SK-N-SH treated with all-trans-retinoic acid at 6 μM for 48 hours (cell line): ENCODE measurements at regions not wholly inside any gene's neighbourhood (a gene's known extent, or its start where the extent isn't known, plus 50 kb on each side); places are given as distances from the start of the nearest gene placed in this dataset.

Source experiments
- ATAC-seq: fragments of 200-7000 bp; cut with Tn5 transposase; 3 replicates; pipeline ENCODE4 v1.9.1; 2020; ENCODE audit warnings: mild to moderate bottlenecking, moderate library complexity
- ARNTL ChIP-seq: fragments of 450-650 bp; formaldehyde crosslinking; IDR thresholded peaks from 2 replicates; pipeline ENCODE4 v1.5.0; 2020; ENCODE audit warnings: low read depth, mild to moderate bottlenecking, moderate library complexity, borderline replicate concordance
- BACH2 ChIP-seq: fragments of 250-450 bp; sonication (Bioruptor Pico); IDR thresholded peaks from 2 replicates; pipeline ENCODE4 v1.9.0; 2021; ENCODE audit warnings: mild to moderate bottlenecking, borderline replicate concordance
- CREB5 ChIP-seq: fragments of 250-450 bp; sonication (Bioruptor Pico); IDR thresholded peaks from 2 replicates; pipeline ENCODE4 v1.5.1; 2020; ENCODE audit warnings: low read depth, mild to moderate bottlenecking, moderate library complexity
- CSDC2 ChIP-seq: fragments of 250-450 bp; sonication (Bioruptor Pico); IDR thresholded peaks from 2 replicates; pipeline ENCODE4 v1.5.0; 2020; ENCODE audit warnings: mild to moderate bottlenecking, moderate library complexity
- ESRRG ChIP-seq: fragments of 250-450 bp; sonication (Bioruptor Pico); IDR thresholded peaks from 2 replicates; pipeline ENCODE4 v1.6.1; 2021; ENCODE audit warnings: mild to moderate bottlenecking
- GLIS3 ChIP-seq: fragments of 250-450 bp; sonication (Bioruptor Pico); IDR thresholded peaks from 2 replicates; pipeline ENCODE4 v1.5.0; 2020; ENCODE audit warnings: mild to moderate bottlenecking, moderate library complexity
- OSR1 ChIP-seq: fragments of 250-450 bp; sonication (Bioruptor Pico); IDR thresholded peaks from 2 replicates; pipeline ENCODE4 v1.8.0; 2022; ENCODE audit warnings: moderate library complexity, mild to moderate bottlenecking, inconsistent platforms
- POU6F1 ChIP-seq: fragments of 250-450 bp; sonication (Bioruptor Pico); IDR thresholded peaks from 2 replicates; pipeline ENCODE4 v1.8.0; 2021; ENCODE audit warnings: low read depth, mild to moderate bottlenecking, moderate library complexity, borderline replicate concordance
- PPARA ChIP-seq: fragments of 250-450 bp; sonication (Bioruptor Pico); IDR thresholded peaks from 2 replicates; pipeline ENCODE4 v1.5.0; 2020; ENCODE audit warnings: mild to moderate bottlenecking, borderline replicate concordance
- RARB ChIP-seq: fragments of 250-450 bp; sonication (Bioruptor Pico); IDR thresholded peaks from 2 replicates; pipeline ENCODE4 v1.8.0; 2021; ENCODE audit warnings: mild to moderate bottlenecking, moderate library complexity
- SNAI2 ChIP-seq: fragments of 250-450 bp; sonication (Bioruptor Pico); IDR thresholded peaks from 2 replicates; pipeline ENCODE4 v1.5.0; 2020; ENCODE audit warnings: mild to moderate bottlenecking, moderate library complexity
- TCF4 ChIP-seq: fragments of 250-450 bp; sonication (Bioruptor Pico); IDR thresholded peaks from 2 replicates; pipeline ENCODE4 v1.8.0; 2021; ENCODE audit warnings: mild to moderate bottlenecking, moderate library complexity, borderline replicate concordance
- TOX ChIP-seq: fragments of 250-450 bp; sonication (Bioruptor Pico); IDR thresholded peaks from 2 replicates; pipeline ENCODE4 v1.8.0; 2021; ENCODE audit warnings: mild to moderate bottlenecking, moderate library complexity, borderline replicate concordance
- TSHZ2 ChIP-seq: fragments of 250-450 bp; sonication (Bioruptor Pico); IDR thresholded peaks from 2 replicates; pipeline ENCODE4 v1.5.0; 2020; ENCODE audit warnings: mild to moderate bottlenecking, moderate library complexity
- ZC3H10 ChIP-seq: fragments of 250-450 bp; sonication (Bioruptor Pico); IDR thresholded peaks from 2 replicates; pipeline ENCODE4 v1.5.1; 2021; ENCODE audit warnings: mild to moderate bottlenecking, moderate library complexity
- ZFP3 ChIP-seq: fragments of 250-450 bp; sonication (Bioruptor Pico); IDR thresholded peaks from 2 replicates; pipeline ENCODE4 v1.5.0; 2020; ENCODE audit warnings: mild to moderate bottlenecking, moderate library complexity
- ZFP30 ChIP-seq: fragments of 450-650 bp; formaldehyde crosslinking; IDR thresholded peaks from 2 replicates; pipeline ENCODE4 v1.5.0; 2022; ENCODE audit warnings: mild to moderate bottlenecking, moderate library complexity
- ZNF565 ChIP-seq: fragments of 450-650 bp; formaldehyde crosslinking; conservative IDR thresholded peaks from 2 replicates; pipeline ENCODE4 v1.5.0; 2020; ENCODE audit warnings: low read depth, mild to moderate bottlenecking, moderate library complexity
- ZNF70 ChIP-seq: fragments of 450-650 bp; formaldehyde crosslinking; IDR thresholded peaks from 2 replicates; pipeline ENCODE4 v1.5.0; 2020; ENCODE audit warnings: mild to moderate bottlenecking, moderate library complexity
- ZNF8 ChIP-seq: fragments of 450-650 bp; formaldehyde crosslinking; IDR thresholded peaks from 2 replicates; pipeline ENCODE4 v1.5.0; 2020; ENCODE audit warnings: mild to moderate bottlenecking, moderate library complexity

GRCh38 chr16:79533292-79533691, 67.2 kb downstream of the MAF start (continued):
- TF ChIP-seq ZNF565 (CRISPR knock-in tag) = no peak
- no peak for TF ChIP-seq TOX (CRISPR knock-in tag)
- no peak for TF ChIP-seq BACH2

GRCh38 chr16:79532785-79533184, 67.8 kb downstream of the MAF start:
- no peak for TF ChIP-seq RARB (CRISPR knock-in tag)
- no peak for TF ChIP-seq CSDC2 (CRISPR knock-in tag)
- no peak for TF ChIP-seq SNAI2 (CRISPR knock-in tag)
- TF ChIP-seq ZFP30 (CRISPR knock-in tag) = no peak
- TF ChIP-seq ZC3H10 (CRISPR knock-in tag) = no peak
- no peak for TF ChIP-seq POU6F1
- TF ChIP-seq ZNF8 = no peak
- no peak for TF ChIP-seq ARNTL
- TF ChIP-seq ZNF70 (CRISPR knock-in tag) = no peak
- TF ChIP-seq ZNF565 (CRISPR knock-in tag) = no peak
- TF ChIP-seq ESRRG (CRISPR knock-in tag) = no peak
- no peak for TF ChIP-seq TCF4 (CRISPR knock-in tag)
- no peak for TF ChIP-seq ZFP3 (CRISPR knock-in tag)
- no peak for TF ChIP-seq OSR1 (CRISPR knock-in tag)
- no peak for ATAC-seq

GRCh38 chr16:79532273-79532672, 68.3 kb downstream of the MAF start:
- no peak for ATAC-seq
- TF ChIP-seq POU6F1 (no peak), CSDC2 (CRISPR knock-in tag) (no peak), TSHZ2 (CRISPR knock-in tag) (no peak), TCF4 (CRISPR knock-in tag) (no peak), CREB5 (no peak), SNAI2 (CRISPR knock-in tag) (no peak), PPARA (CRISPR knock-in tag) (no peak), ZNF565 (CRISPR knock-in tag) (no peak), TOX (CRISPR knock-in tag) (no peak), ZFP30 (CRISPR knock-in tag) (no peak), ZNF8 (no peak), GLIS3 (CRISPR knock-in tag) (no peak)

GRCh38 chr16:79528338-79528737, 72.2 kb downstream of the MAF start:
- ATAC-seq = no peak
- TF ChIP-seq POU6F1 (no peak), ZFP30 (CRISPR knock-in tag) (no peak)
